ENCODE measurements at regions not wholly inside any gene's neighbourhood (a gene's known extent, or its start where the extent isn't known, plus 50 kb on each side); places are given as distances from the start of the nearest gene placed in this dataset.

- H3K4me3 ChIP-seq (ENCODE audit: low read depth, low read length) = no peak overlapping the region
- no peak for TF ChIP-seq CTCF (IDR thresholded peaks at IDR 0.05; ENCODE audit: insufficient read depth, low read length)
- no peak for DNase-seq (ENCODE audit: low read depth)
These were observed 344.0 kb upstream of the RARB start for GRCh38 chr3:25084016-25084415.

GRCh38 chr3:25086721-25087120, 341.3 kb upstream of the RARB start:
- no peak overlapping the region for H3K4me3 ChIP-seq (ENCODE audit: low read depth, low read length)
- no peak for TF ChIP-seq CTCF (IDR thresholded peaks at IDR 0.05; ENCODE audit: insufficient read depth, low read length)
- DNase-seq (ENCODE audit: low read depth) = no peak

GRCh38 chr3:25088284-25088683, 339.8 kb upstream of the RARB start:
- H3K4me3 ChIP-seq (ENCODE audit: low read depth, low read length) = no peak overlapping the region
- DNase-seq (ENCODE audit: low read depth) = no peak
- no peak for TF ChIP-seq CTCF (IDR thresholded peaks at IDR 0.05; ENCODE audit: insufficient read depth, low read length)

- H3K4me3 ChIP-seq (ENCODE audit: low read depth, low read length) = no peak overlapping the region
- no peak for DNase-seq (ENCODE audit: low read depth)
- TF ChIP-seq CTCF (IDR thresholded peaks at IDR 0.05; ENCODE audit: insufficient read depth, low read length) = no peak
These were observed 337.2 kb upstream of the RARB start for GRCh38 chr3:25090698-25091453.

GRCh38 chr3:25091934-25092333, 336.1 kb upstream of the RARB start:
- DNase-seq (ENCODE audit: low read depth) = no peak
- H3K4me3 ChIP-seq (ENCODE audit: low read depth, low read length) = no peak overlapping the region
- no peak for TF ChIP-seq CTCF (IDR thresholded peaks at IDR 0.05; ENCODE audit: insufficient read depth, low read length)

GRCh38 chr3:25094932-25095685, 333.0 kb upstream of the RARB start:
- TF ChIP-seq CTCF (IDR thresholded peaks at IDR 0.05; ENCODE audit: insufficient read depth, low read length) = no peak
- DNase-seq (ENCODE audit: low read depth) = no peak
- H3K4me3 ChIP-seq (ENCODE audit: low read depth, low read length) = no peak overlapping the region
